ENCODE measurements at regions not wholly inside any gene's neighbourhood (a gene's known extent, or its start where the extent isn't known, plus 50 kb on each side); places are given as distances from the start of the nearest gene placed in this dataset.

- H3K4me3 Mint-ChIP-seq, result no peak overlapping the region
- DNase-seq (ENCODE audit: low spot score in 2 of 2) (no peak), ATAC-seq (no peak)
- H3K4me1 Mint-ChIP-seq, result no peaks in the 10 kb centered on the region
- H3K36me3 Mint-ChIP-seq, result no peaks in the 10 kb centered on the region
- H3K9me3 Mint-ChIP-seq, result no peaks in the 10 kb centered on the region
- H3K27ac Mint-ChIP-seq, result no peak overlapping the region
Observed at GRCh38 chr9:36755019-36755418, 182.3 kb downstream of the MELK start.

DNA sequence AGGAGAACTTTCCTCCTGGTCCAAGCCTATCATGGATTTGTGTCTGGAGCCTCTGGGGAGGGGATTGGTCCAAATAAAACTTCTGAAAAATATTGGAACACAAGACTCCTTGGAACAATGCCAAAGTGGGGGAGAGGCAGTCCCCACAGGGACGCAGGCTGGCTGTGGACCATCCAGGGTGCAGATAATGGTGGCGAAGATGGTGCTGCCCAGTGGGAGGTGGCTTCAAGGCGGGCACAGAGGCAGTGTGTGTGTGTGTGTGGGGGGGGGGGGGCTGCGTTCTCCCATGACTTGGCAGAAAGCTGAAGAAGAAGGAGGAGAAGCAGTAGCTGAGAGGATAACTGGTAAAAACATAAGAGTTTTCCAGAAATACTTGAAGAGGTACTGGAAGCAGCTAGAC lies 186.4 kb downstream of the MELK start:
- DNase-seq (ENCODE audit: low spot score in 2 of 2) (no peak), ATAC-seq (no peak)
- Mint-ChIP-seq H3K27ac (no peak overlapping the region), H3K4me3 (no peak overlapping the region), H3K36me3 (no peaks in the 10 kb centered on the region), H3K4me1 (no peaks in the 10 kb centered on the region), H3K9me3 (no peaks in the 10 kb centered on the region)

DNA sequence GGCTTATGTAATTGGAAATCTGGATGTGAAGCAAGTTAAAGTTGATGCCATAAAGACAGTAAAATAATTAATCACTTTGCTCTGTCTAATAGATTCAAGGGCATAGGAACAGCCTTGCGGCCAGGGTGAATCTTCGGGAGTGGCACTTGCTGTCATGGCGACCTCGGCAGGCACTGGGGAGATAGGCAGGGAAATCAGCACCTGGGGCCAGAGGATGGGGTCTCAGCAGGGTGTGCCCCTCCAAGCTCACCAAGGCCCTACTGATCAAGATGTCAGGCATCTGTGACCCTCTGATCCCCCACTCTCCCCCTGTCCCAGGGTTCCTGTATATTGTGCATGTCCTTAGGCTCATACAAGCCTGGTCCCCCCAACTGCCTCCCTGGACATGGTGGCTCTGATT lies 187.3 kb downstream of the MELK start:
- ATAC-seq (no peak), DNase-seq (ENCODE audit: low spot score in 2 of 2) (no peak)
- H3K4me1 Mint-ChIP-seq, result no peaks in the 10 kb centered on the region
- no peak overlapping the region for H3K27ac Mint-ChIP-seq
- H3K4me3 Mint-ChIP-seq, result no peak overlapping the region
- H3K9me3 Mint-ChIP-seq, result no peaks in the 10 kb centered on the region
- no peaks in the 10 kb centered on the region for H3K36me3 Mint-ChIP-seq

DNA sequence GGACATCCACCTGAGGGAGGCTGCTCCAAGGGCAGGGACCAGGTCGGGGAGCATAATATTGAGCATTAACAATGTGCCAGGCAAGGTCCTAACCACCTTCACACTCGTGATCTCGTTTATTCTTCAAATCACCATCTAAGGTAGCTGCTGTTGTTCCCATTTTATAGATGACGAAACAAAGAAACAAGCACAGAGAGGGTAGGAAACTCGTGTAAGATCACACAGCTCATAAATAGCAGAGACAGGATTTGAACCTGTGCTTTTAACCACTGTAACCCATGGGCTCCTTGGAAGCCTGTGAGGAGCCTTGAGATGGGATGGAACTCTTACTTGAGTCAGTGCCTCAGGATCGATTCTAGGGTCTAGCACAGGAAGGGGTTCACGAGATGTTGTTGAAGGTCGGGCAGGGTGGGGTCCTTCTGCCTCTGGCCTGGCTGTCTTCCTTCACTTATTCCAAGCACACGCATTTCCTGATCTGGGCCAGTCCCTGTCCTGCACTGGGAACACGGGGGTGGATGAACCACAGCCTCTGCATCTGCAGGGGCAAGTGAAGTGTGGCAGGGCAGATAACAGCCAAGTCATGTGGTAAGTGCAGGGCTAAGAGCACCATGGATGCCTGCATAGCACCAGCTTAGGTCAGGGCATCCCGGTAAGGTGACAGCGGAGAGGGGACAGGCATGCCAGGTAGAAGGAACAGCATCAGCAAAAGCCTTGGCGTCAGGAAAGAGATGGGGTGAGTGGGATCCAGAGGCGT lies 188.1 kb downstream of the MELK start:
- no peak overlapping the region for H3K4me3 Mint-ChIP-seq
- DNase-seq (ENCODE audit: low spot score in 2 of 2) (no peak), ATAC-seq (no peak)
- H3K4me1 Mint-ChIP-seq, result no peaks in the 10 kb centered on the region
- no peak overlapping the region for H3K27ac Mint-ChIP-seq
- H3K9me3 Mint-ChIP-seq, result no peaks in the 10 kb centered on the region
- no peaks in the 10 kb centered on the region for H3K36me3 Mint-ChIP-seq

DNA sequence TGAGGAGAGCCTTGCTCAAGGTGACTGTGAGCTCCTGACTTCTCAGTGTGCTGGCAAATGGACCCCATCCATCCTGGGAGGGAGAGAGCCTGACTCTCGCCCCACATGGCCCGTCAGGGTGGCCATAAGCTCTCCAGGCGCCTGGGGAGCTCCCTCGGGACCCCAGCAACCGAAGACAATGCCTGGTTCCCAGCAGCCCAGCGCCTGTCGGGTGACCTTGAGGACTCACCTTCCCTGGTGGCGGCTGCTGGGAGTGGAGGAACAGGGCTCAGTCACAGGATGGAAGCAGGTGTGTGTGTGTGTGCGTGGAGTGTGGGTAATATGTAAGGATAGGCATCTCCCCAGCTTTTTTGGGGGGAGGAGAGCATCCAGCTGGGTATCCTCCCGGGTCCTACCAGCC lies 190.3 kb downstream of the MELK start:
- DNase-seq (ENCODE audit: low spot score in 2 of 2) (no peak), ATAC-seq (no peak)
- Mint-ChIP-seq H3K4me1 (no peaks in the 10 kb centered on the region), H3K36me3 (no peaks in the 10 kb centered on the region), H3K4me3 (no peak overlapping the region), H3K9me3 (peaks cover 2% of the 10 kb centered on the region), H3K27ac (no peak overlapping the region)

DNA sequence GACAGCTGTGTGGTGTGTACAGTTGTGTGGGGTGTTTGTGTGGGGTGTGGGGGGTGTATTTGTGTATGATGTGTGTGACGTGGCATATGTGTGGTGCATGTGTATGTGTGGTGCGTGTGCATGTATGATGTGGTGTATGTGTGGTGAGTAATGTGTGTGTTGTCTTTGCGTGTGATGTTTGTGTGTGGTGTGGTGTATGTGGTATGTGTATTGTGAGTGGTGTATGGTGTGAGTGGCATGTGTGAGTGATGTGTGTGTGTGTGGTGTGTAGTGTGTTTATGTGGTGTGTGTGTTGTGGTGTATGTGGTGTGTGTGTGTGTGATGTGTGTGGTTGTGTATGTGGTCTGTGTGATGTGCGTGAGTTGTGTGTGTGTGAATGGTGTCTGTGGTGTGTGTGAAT lies 191.1 kb downstream of the MELK start:
- Mint-ChIP-seq H3K27ac (no peak overlapping the region), H3K9me3 (peaks cover 2% of the 10 kb centered on the region), H3K4me3 (no peak overlapping the region), H3K36me3 (no peaks in the 10 kb centered on the region), H3K4me1 (no peaks in the 10 kb centered on the region)
- DNase-seq (ENCODE audit: low spot score in 2 of 2) (no peak), ATAC-seq (no peak)

DNA sequence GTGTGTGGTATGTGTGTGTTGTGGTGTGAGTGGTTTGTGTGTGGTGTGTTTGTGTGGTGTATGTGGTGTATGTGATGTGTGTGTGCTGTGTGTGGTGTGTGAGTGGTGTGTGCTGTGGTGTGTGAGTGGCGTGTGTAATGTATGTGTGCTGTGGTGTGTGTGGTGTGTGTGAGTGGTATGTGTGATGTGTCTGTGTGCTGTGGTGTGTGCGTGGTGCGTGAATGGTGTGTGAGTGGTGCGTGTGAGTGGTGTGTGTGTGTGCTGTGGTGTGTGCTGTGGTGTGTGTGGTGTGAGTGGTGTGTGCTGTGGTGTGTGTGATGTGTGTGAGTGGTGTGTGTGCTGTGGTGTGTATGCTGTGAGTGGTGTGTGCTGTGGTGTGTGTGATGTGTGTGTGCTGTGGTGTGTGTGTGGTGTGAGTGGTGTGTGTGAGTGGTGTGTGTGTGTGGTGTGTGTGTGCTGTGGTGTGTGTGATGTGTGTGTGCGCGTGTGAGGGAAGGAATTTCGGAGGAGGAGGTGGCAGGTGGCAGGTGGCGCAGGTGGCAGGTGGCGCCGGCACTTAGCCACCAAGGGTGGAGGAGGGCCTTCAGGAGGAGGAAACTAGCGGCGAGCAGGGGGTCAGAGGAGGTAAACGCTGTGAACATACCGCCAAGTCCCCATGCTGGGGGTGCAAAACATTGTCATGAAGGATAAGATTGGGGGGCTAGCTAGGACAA lies 191.8 kb downstream of the MELK start:
- ATAC-seq (no peak), DNase-seq (ENCODE audit: low spot score in 2 of 2) (no peak)
- Mint-ChIP-seq H3K36me3 (no peaks in the 10 kb centered on the region), H3K4me1 (no peaks in the 10 kb centered on the region), H3K27ac (no peak overlapping the region), H3K9me3 (peaks cover 2% of the 10 kb centered on the region), H3K4me3 (no peak overlapping the region)

DNA sequence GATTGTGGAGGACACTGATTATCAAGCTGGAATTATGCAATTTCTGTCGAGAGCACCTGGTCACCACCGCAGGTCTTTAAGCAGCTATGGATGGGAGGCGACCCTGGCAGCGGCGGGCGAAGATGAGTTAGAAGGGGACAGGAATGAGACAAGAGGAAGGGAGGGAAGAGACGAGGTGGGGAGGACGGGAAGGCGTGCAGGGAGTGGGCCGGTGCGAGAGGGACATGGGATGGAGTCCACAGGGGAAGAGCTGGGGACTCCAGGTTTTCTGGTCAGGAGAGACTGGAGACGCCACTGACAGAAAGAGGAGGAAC lies 192.3 kb downstream of the MELK start:
- H3K9me3 Mint-ChIP-seq, result peaks cover 2% of the 10 kb centered on the region
- H3K4me3 Mint-ChIP-seq, result no peak overlapping the region
- ATAC-seq, result no peak
- no peak for DNase-seq (ENCODE audit: low spot score in 2 of 2)
- no peak overlapping the region for H3K27ac Mint-ChIP-seq
- H3K4me1 Mint-ChIP-seq, result no peaks in the 10 kb centered on the region
- H3K36me3 Mint-ChIP-seq, result no peaks in the 10 kb centered on the region

DNA sequence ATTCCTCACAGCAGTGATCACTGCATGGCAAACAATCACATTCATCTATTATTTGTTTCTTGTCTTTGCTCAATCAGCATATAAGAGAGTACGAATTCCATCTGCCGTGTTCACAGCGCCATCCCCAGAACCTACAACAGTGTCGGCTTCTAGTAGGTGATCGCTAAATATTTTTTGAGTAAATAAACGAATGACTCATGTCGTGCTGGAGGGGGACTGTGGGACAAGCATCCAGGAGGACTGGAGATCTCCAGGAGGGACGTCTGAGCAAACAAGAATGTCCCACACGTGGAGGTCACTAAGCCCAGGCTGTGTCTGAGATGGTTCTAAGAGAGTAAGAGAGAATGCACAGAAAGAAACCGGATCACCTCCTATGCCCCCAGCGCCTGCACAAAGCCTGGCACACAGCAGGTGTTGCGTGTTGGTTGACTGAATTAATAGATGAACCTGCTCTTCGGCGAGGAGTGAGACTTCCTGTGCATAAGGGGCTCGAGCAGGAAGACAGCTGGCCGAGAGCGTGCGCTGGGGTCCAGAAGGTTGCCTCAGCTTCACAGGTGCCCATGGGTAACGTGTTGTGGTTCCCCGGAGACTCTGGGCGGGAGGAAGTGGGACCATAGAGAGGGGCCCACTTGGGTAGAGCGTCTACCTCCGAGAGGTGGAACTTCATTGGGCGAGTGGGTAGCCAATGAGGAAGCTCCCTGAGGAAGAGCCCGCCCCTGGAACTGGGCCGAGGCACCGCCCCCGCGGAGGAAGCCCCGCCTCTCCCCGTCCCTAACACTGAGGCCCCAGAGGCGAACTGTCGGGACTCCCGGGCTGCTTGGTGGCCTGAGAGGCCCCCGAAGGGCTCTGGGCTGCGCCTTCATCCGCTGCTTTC lies 193.0 kb downstream of the MELK start:
- peak; percentile 76 to 92 for DNase-seq (ENCODE audit: low spot score in 2 of 2)
- no peaks in the 10 kb centered on the region for H3K36me3 Mint-ChIP-seq
- no peak overlapping the region for H3K4me3 Mint-ChIP-seq
- ATAC-seq, result peak; percentile 98
- no peak overlapping the region for H3K27ac Mint-ChIP-seq
- H3K9me3 Mint-ChIP-seq, result peaks cover 2% of the 10 kb centered on the region
- no peaks in the 10 kb centered on the region for H3K4me1 Mint-ChIP-seq

DNA sequence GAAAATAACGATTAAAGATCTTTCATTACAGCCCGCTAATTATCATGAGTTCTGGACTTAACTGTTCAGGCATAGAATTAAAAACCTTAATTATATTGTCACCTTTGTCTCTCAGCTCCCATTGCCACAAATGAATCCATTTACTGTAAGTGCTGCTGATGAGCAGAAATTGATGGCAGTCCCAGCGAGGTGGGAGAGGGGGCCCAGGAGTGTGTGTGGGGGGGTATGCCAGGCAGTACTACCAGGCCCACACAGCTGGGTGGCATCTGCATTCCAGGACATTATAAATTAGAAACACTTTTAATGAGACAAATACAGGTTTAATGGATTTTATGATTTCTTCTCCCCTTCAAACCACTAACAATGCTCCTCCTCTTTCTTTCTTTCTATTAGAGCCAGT lies 196.0 kb downstream of the MELK start:
- Mint-ChIP-seq H3K4me1 (no peaks in the 10 kb centered on the region), H3K36me3 (no peaks in the 10 kb centered on the region), H3K27ac (no peak overlapping the region), H3K4me3 (no peak overlapping the region), H3K9me3 (peaks cover 2% of the 10 kb centered on the region)
- DNase-seq (ENCODE audit: low spot score in 2 of 2) (no peak), ATAC-seq (no peak)

- no peak overlapping the region for H3K27ac Mint-ChIP-seq
- H3K4me3 Mint-ChIP-seq, result no peak overlapping the region
- DNase-seq (ENCODE audit: low spot score in 2 of 2) (no peak), ATAC-seq (no peak)
- H3K4me1 Mint-ChIP-seq, result no peaks in the 10 kb centered on the region
- peaks cover 2% of the 10 kb centered on the region for H3K9me3 Mint-ChIP-seq
- no peaks in the 10 kb centered on the region for H3K36me3 Mint-ChIP-seq
Observed at GRCh38 chr9:36770025-36770424, 197.3 kb downstream of the MELK start.

DNA sequence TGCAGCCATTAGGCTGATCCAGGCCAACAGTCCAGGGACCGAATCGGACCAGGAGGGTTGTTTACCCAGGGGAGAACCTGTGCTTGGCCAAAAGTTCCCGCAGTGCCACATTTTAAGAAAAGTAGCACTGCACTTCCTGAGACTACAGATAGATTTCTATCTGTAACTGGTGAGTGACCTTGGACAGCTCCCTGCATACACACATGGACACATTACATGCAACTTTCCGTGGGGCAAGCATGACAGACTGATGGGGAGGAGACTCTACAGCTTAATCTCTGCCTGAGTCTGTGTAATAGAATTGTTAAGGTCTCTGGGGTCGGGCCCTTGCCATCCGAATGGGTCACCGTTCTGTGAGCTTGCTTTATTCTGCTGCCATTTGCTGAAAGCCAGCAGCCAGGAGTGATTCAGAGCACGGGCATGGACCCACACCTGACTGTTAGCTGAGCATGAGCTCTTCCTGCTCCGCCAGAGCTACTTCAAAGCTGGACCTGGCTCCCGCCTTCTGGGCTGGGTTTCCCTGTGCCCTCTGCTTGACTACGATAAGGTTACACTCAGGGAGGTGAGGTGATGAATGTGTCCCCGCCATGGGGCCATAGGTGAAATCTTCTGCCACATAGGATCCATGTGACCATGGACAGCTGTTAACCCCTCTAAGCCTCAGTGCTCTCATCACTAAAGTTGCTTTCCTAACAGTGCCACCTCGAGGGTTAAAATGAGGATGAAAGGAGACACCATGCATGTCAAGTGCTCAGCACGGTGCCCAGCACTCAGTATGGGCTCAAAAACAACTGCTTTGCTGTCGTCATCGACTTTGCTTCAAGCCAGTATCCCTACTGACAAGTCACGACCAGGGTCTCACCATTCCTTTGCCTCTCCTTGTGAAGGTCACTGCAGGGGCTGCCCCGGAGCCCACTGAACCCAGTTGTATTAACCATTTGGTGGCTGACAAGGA lies 200.0 kb downstream of the MELK start:
- DNase-seq (ENCODE audit: low spot score in 2 of 2) (no peak), ATAC-seq (peak; percentile 35)
- no peaks in the 10 kb centered on the region for H3K4me1 Mint-ChIP-seq
- H3K4me3 Mint-ChIP-seq, result no peak overlapping the region
- no peak overlapping the region for H3K27ac Mint-ChIP-seq
- no peaks in the 10 kb centered on the region for H3K9me3 Mint-ChIP-seq
- no peaks in the 10 kb centered on the region for H3K36me3 Mint-ChIP-seq

DNA sequence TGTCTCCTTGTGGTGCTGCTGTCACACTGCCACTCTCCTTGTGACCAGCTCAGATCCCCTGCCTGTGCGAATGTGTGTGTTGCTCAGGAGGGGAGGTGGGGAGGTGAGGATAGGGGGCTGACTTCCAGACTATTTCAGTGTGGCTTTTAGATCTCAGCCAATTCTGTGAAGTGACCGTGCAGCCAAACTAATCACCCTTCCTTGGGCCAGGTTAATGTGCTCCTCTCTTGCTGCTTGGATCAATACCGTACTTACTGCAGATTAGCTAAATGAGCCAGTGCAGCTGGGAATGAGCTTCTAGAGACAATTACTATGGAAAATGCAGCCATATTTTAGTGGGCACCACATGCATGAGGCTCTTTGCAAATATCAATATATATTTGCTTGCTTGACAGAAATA lies 206.0 kb downstream of the MELK start:
- Mint-ChIP-seq H3K36me3 (no peaks in the 10 kb centered on the region), H3K27ac (no peak overlapping the region), H3K4me3 (no peak overlapping the region), H3K9me3 (no peaks in the 10 kb centered on the region), H3K4me1 (no peaks in the 10 kb centered on the region)
- DNase-seq (ENCODE audit: low spot score in 2 of 2) (no peak), ATAC-seq (no peak)

- no peak for ATAC-seq
- Mint-ChIP-seq H3K4me1 (no peaks in the 10 kb centered on the region), H3K27ac (no peak overlapping the region), H3K36me3 (no peaks in the 10 kb centered on the region), H3K4me3 (no peak overlapping the region), H3K9me3 (no peaks in the 10 kb centered on the region)
- DNase-seq (ENCODE audit: low spot score in 2 of 2), result no peak
Observed at GRCh38 chr9:36779582-36779981, 206.9 kb downstream of the MELK start.

- Mint-ChIP-seq H3K27ac (no peak overlapping the region), H3K36me3 (no peaks in the 10 kb centered on the region), H3K4me1 (no peaks in the 10 kb centered on the region), H3K9me3 (no peaks in the 10 kb centered on the region), H3K4me3 (no peak overlapping the region)
- ATAC-seq (no peak), DNase-seq (ENCODE audit: low spot score in 2 of 2) (no peak)
Observed at GRCh38 chr9:36780186-36780585, 207.5 kb downstream of the MELK start.

All from stimulated activated effector memory CD8-positive, alpha-beta T cell treated with anti-CD3 and anti-CD28 coated beads, Interleukin-12 subunit alpha, Interleukin-12 subunit beta, amount 100 ng/mL, for 72 hours (primary cell).